H9 (cell line): ENCODE measurements at regions not wholly inside any gene's neighbourhood (a gene's known extent, or its start where the extent isn't known, plus 50 kb on each side); places are given as distances from the start of the nearest gene placed in this dataset.

Source experiments
- DNase-seq: peaks from one replicate; pipeline ENCODE4 v3.0.0-alpha.2; 2017
- H2AFZ ChIP-seq: one replicate; pipeline ENCODE4 v1.6.1; 2013; ENCODE audit warnings: mild to moderate bottlenecking, low read length, control low read depth, moderate library complexity
- H2AK5ac ChIP-seq: 2 replicates; pipeline ENCODE4 v1.6.1; 2013; ENCODE audit warnings: low read length, control low read depth, mixed read lengths; ENCODE audit not compliant: insufficient read length
- H2BK120ac ChIP-seq: one replicate; pipeline ENCODE4 v1.6.1; 2013; ENCODE audit warnings: low read depth, mild to moderate bottlenecking, low read length, control low read depth, inconsistent platforms; ENCODE audit not compliant: poor library complexity, severe bottlenecking
- H2BK12ac ChIP-seq: 2 replicates; pipeline ENCODE4 v1.6.1; 2013; ENCODE audit warnings: low read length, control low read depth, mixed read lengths, low read depth; ENCODE audit not compliant: insufficient read length
- H2BK15ac ChIP-seq: 2 replicates; pipeline ENCODE4 v1.6.1; 2013; ENCODE audit warnings: low read depth, low read length, control low read depth
- H2BK20ac ChIP-seq: one replicate; pipeline ENCODE4 v1.6.1; 2013; ENCODE audit warnings: low read depth, mild to moderate bottlenecking, low read length, control low read depth, inconsistent platforms; ENCODE audit not compliant: poor library complexity, severe bottlenecking
- H2BK5ac ChIP-seq: 2 replicates; pipeline ENCODE4 v1.6.1; 2013; ENCODE audit warnings: low read length, control low read depth, mixed read lengths; ENCODE audit not compliant: insufficient read length
- H3K14ac ChIP-seq: 2 replicates; pipeline ENCODE4 v1.6.1; 2013; ENCODE audit warnings: low read length, control low read depth; ENCODE audit not compliant: insufficient read depth
- H3K18ac ChIP-seq: 2 replicates; pipeline ENCODE4 v1.6.1; 2013; ENCODE audit warnings: low read depth, mild to moderate bottlenecking, mixed read lengths, low read length, control low read depth; ENCODE audit not compliant: insufficient read length
- H3K23ac ChIP-seq: 2 replicates; pipeline ENCODE4 v1.6.1; 2013; ENCODE audit warnings: low read length, control low read depth, mixed read lengths, low read depth; ENCODE audit not compliant: insufficient read length
- H3K23me2 ChIP-seq: 2 replicates; pipeline ENCODE4 v1.6.1; 2013; ENCODE audit warnings: low read depth, mild to moderate bottlenecking, mixed read lengths, low read length, control low read depth; ENCODE audit not compliant: insufficient read length, poor library complexity, severe bottlenecking
- H3K27ac ChIP-seq: 2 replicates; pipeline ENCODE4 v1.5.1; 2013; ENCODE audit warnings: low read length, control low read depth, mixed read lengths, low read depth; ENCODE audit not compliant: insufficient read length
- H3K27me3 ChIP-seq: 2 replicates; pipeline ENCODE4 v1.6.1; 2013; ENCODE audit warnings: low read length, control low read depth, inconsistent platforms; ENCODE audit not compliant: insufficient read depth
- H3K4ac ChIP-seq: 2 replicates; pipeline ENCODE4 v1.6.1; 2013; ENCODE audit warnings: low read depth, mild to moderate bottlenecking, control low read depth, inconsistent platforms, low read length, moderate library complexity
- H3K4me1 ChIP-seq: 2 replicates; pipeline ENCODE4 v1.6.1; 2013; ENCODE audit warnings: low read length, control low read depth, inconsistent platforms; ENCODE audit not compliant: insufficient read depth
- H3K4me2 ChIP-seq: 2 replicates; pipeline ENCODE4 v1.6.1; 2013; ENCODE audit warnings: low read length, control low read depth, mixed read lengths; ENCODE audit not compliant: insufficient read length, insufficient read depth
- H3K56ac ChIP-seq: 2 replicates; pipeline ENCODE4 v1.6.1; 2013; ENCODE audit warnings: low read depth, mild to moderate bottlenecking, mixed read lengths, low read length, control low read depth; ENCODE audit not compliant: insufficient read length
- H3K79me1 ChIP-seq: 2 replicates; pipeline ENCODE4 v1.6.1; 2013; ENCODE audit warnings: low read depth, mild to moderate bottlenecking, moderate library complexity, low read length, control low read depth, inconsistent platforms; ENCODE audit not compliant: insufficient read depth, poor library complexity, severe bottlenecking
- H3K79me2 ChIP-seq: 2 replicates; pipeline ENCODE4 v1.6.1; 2013; ENCODE audit warnings: low read length, control low read depth, inconsistent platforms; ENCODE audit not compliant: insufficient read depth
- H3K9ac ChIP-seq: 2 replicates; pipeline ENCODE4 v1.6.1; 2013; ENCODE audit warnings: low read length, control low read depth, mixed read lengths; ENCODE audit not compliant: insufficient read length; ENCODE audit errors: extremely low read depth
- H3K9me3 ChIP-seq: one replicate; pipeline ENCODE4 v1.6.1; 2013; ENCODE audit warnings: low read depth, low read length, inconsistent platforms; ENCODE audit not compliant: control insufficient read depth
- H3T11ph ChIP-seq: one replicate; pipeline ENCODE4 v1.6.1; 2013; ENCODE audit warnings: mild to moderate bottlenecking, low read length, control low read depth, inconsistent platforms
- H4K20me1 ChIP-seq: one replicate; pipeline ENCODE4 v1.6.1; 2013; ENCODE audit not compliant: control insufficient read depth, insufficient read length, insufficient read depth
- H4K5ac ChIP-seq: 2 replicates; pipeline ENCODE4 v1.6.1; 2013; ENCODE audit warnings: low read depth, mild to moderate bottlenecking, mixed read lengths, low read length, control low read depth; ENCODE audit not compliant: insufficient read length
- H4K8ac ChIP-seq: replicated peaks from 2 replicates; pipeline ENCODE4 v1.6.1; 2013; ENCODE audit warnings: low read length, control low read depth, mixed read lengths, low read depth; ENCODE audit not compliant: insufficient read length
- H4K91ac ChIP-seq: 2 replicates; pipeline ENCODE4 v1.6.1; 2013; ENCODE audit warnings: low read depth, mild to moderate bottlenecking, moderate library complexity, mixed read lengths, low read length, control low read depth; ENCODE audit not compliant: insufficient read length
- H3K27ac Mint-ChIP-seq, 3 experiments: 2 replicates in 2 of 3; 3 replicates in 1 of 3; pipeline ENCODE4 v1.8.0; 2020 to 2021; ENCODE audit warnings: mixed read lengths in 3 of 3, mild to moderate bottlenecking in 1 of 3, moderate library complexity in 1 of 3
- H3K27me3 Mint-ChIP-seq: 2 replicates; pipeline ENCODE4 v1.8.0; 2021; ENCODE audit warnings: low read depth, mild to moderate bottlenecking, moderate library complexity, mixed read lengths
- H3K36me3 Mint-ChIP-seq, 3 experiments: 2 replicates in 2 of 3; 3 replicates in 1 of 3; pipeline ENCODE4 v1.8.0; 2020 to 2021; ENCODE audit warnings: low read depth in 3 of 3, mixed read lengths in 3 of 3; ENCODE audit not compliant: insufficient read depth in 1 of 3
- H3K4me1 Mint-ChIP-seq, 2 experiments: 2 replicates each; pipeline ENCODE4 v1.8.0; 2020; ENCODE audit warnings: mixed read lengths in 2 of 2
- H3K4me3 Mint-ChIP-seq, 2 experiments: 2 replicates in 1 of 2; 3 replicates in 1 of 2; pipeline ENCODE4 v1.8.0; 2020 to 2021; ENCODE audit warnings: mild to moderate bottlenecking in 2 of 2, mixed read lengths in 2 of 2, moderate library complexity in 1 of 2
- H3K9me3 Mint-ChIP-seq, 2 experiments: 2 replicates in 1 of 2; 3 replicates in 1 of 2; pipeline ENCODE4 v1.8.0; 2020; ENCODE audit warnings: mild to moderate bottlenecking in 2 of 2, mixed read lengths in 2 of 2, moderate library complexity in 1 of 2
- CTCF ChIP-seq: fragments of 200-600 bp; sonication (generic); conservative IDR thresholded peaks from 3 replicates; pipeline ENCODE4 v1.8.0; 2021; ENCODE audit warnings: antibody characterized with exemption, mild to moderate bottlenecking
- WGBS: extraction: QIAGEN DNeasy Blood & Tissue Kit; methylation state at CpG from one replicate; pipeline ENCODE4 v1.1.7; 2013; ENCODE audit warnings: missing lambda C conversion rate, low lambda C conversion rate, mixed read lengths; ENCODE audit not compliant: insufficient read length; ENCODE audit errors: extremely low coverage; 5-methylcytosine and 5-hydroxymethylcytosine counted together

DNA sequence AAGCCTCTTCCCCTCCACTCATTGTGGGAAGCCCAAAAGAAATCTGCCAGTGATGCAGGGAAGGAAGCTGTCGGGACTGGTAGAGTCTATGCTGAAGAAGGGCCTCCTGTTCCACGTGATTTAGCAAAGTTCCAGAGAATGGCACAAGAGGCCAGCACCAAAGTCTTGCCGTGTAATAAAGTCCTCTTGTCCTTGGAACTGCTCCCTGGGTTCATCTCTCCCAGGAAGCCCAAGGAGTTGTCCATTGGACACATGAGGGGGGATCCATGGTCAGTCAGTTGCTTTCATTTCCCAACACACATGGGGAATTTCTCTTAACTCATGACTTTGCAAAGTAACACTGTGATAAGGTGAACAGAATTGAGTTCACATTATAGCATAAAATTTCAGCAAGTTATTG lies 116.1 kb upstream of the RAB4A start:
- H3K4me3 Mint-ChIP-seq: no peak overlapping the region
- Histone ChIP-seq H3K4me2 (no peak overlapping the region), H4K91ac (no peak overlapping the region), H3K4ac (no peak overlapping the region), H3K9ac (no peak overlapping the region), H3K79me2 (no peaks in the 10 kb centered on the region), H3K79me1 (no peaks in the 10 kb centered on the region), H3K56ac (no peak overlapping the region), H3K27ac (no peak overlapping the region), H3K27me3 (no peaks in the 10 kb centered on the region), H2AFZ (no peak overlapping the region), H4K20me1 (no peaks in the 10 kb centered on the region), H3K18ac (no peak overlapping the region), H3K23ac (no peak overlapping the region), H2BK12ac (no peak overlapping the region), H2BK15ac (no peak overlapping the region), H2BK20ac (no peak overlapping the region), H4K5ac (no peak overlapping the region), H3K23me2 (no peaks in the 10 kb centered on the region), H3K4me1 (peaks cover 4% of the 10 kb centered on the region; the same call in 1 of the 2 replicates), H2BK5ac (no peak overlapping the region), H2AK5ac (no peak overlapping the region), H3T11ph (no peak overlapping the region), H3K14ac (no peak overlapping the region), H4K8ac (no peak overlapping the region), H3K9me3 (no peaks in the 10 kb centered on the region), H2BK120ac (no peak overlapping the region)
- 0 out of 7 replicates have a peak, but pooled peaks cover 0 to 2% (median 0%) of the 10 kb centered on the region in 3 experiments for H3K36me3 Mint-ChIP-seq
- peaks cover 21 to 31% of the 10 kb centered on the region in 2 experiments for H3K4me1 Mint-ChIP-seq
- H3K9me3 Mint-ChIP-seq: no peaks in the 10 kb centered on the region
- TF ChIP-seq CTCF: no peak
- WGBS: no CpG with 5 or more reads among the region's 3 CpGs
- H3K27ac Mint-ChIP-seq: no peak overlapping the region
- H3K27me3 Mint-ChIP-seq: peaks cover 3% of the 10 kb centered on the region; the same call in 1 of the 2 replicates
- no peak for DNase-seq
